CD14-positive monocyte (primary cell): ENCODE measurements at regions not wholly inside any gene's neighbourhood (a gene's known extent, or its start where the extent isn't known, plus 50 kb on each side); places are given as distances from the start of the nearest gene placed in this dataset.

Source experiments
- DNase-seq, 3 donors: peaks; one replicate each; pipeline ENCODE4 v3.0.0-alpha.2; 2011 to 2022
- H2AFZ ChIP-seq: 2 replicates; pipeline ENCODE4 v1.6.0; 2012; ENCODE audit warnings: mild to moderate bottlenecking, low read depth, low read length, inconsistent platforms; ENCODE audit not compliant: insufficient read depth, poor library complexity, severe bottlenecking
- H3K27ac ChIP-seq, 2 donors: 1 replicate in 1 of 2; 2 replicates in 1 of 2; pipeline ENCODE4 v1.5.1; 2012 to 2013; ENCODE audit warnings: low read length in 2 of 2, control low read depth in 1 of 2, inconsistent platforms in 1 of 2, low read depth in 1 of 2, mild to moderate bottlenecking in 1 of 2
- H3K27me3 ChIP-seq, 2 donors: one replicate each; pipeline versions ENCODE4 v1.6.0 to v1.6.1; 2011 to 2013; ENCODE audit warnings: low read length in 2 of 2; ENCODE audit not compliant: control insufficient read depth in 2 of 2, insufficient read depth in 2 of 2
- H3K36me3 ChIP-seq, 2 donors: replicated peaks in 1 of 2; 1 replicate in 1 of 2; 2 replicates in 1 of 2; pipeline versions ENCODE4 v1.5.1 to v1.6.1; 2012 to 2013; ENCODE audit warnings: low read length in 2 of 2, control low read depth in 1 of 2, inconsistent platforms in 1 of 2, mild to moderate bottlenecking in 1 of 2; ENCODE audit not compliant: insufficient read depth in 2 of 2, control insufficient read depth in 1 of 2
- H3K4me1 ChIP-seq, 2 donors: 1 replicate in 1 of 2; 2 replicates in 1 of 2; pipeline versions ENCODE4 v1.5.1 to v1.6.1; 2012 to 2013; ENCODE audit warnings: low read length in 2 of 2, control low read depth in 1 of 2, inconsistent platforms in 1 of 2, mild to moderate bottlenecking in 1 of 2, moderate library complexity in 1 of 2; ENCODE audit not compliant: insufficient read depth in 2 of 2, control insufficient read depth in 1 of 2
- H3K4me2 ChIP-seq: replicated peaks from 2 replicates; pipeline ENCODE3; 2012; ENCODE audit warnings: low read length, moderate library complexity, mild to moderate bottlenecking; ENCODE audit not compliant: poor library complexity, severe bottlenecking; ENCODE audit errors: extremely low read depth
- H3K4me3 ChIP-seq, 3 experiments: fragments of 200-600 bp in 1 of 3; sonication (generic) in 1 of 3; replicated peaks in 1 of 3; 1 replicate in 2 of 3; 2 replicates in 1 of 3; pipeline ENCODE4 v1.5.1; 2011 to 2013; ENCODE audit warnings: low read length in 3 of 3, mild to moderate bottlenecking in 3 of 3, control low read depth in 2 of 3, low read depth in 2 of 3, inconsistent platforms in 1 of 3, moderate library complexity in 1 of 3
- H3K79me2 ChIP-seq: 2 replicates; pipeline ENCODE4 v1.6.0; 2012; ENCODE audit warnings: mild to moderate bottlenecking, control low read depth, inconsistent platforms, low read length, moderate library complexity; ENCODE audit not compliant: insufficient read depth
- H3K9ac ChIP-seq: 2 replicates; pipeline ENCODE4 v1.6.0; 2017; ENCODE audit warnings: low read length, mild to moderate bottlenecking; ENCODE audit not compliant: insufficient read depth, poor library complexity, severe bottlenecking
- H3K9me3 ChIP-seq, 2 donors: replicated peaks in 1 of 2; 1 replicate in 1 of 2; 2 replicates in 1 of 2; pipeline versions ENCODE4 v1.5.1 to v1.6.1; 2012 to 2013; ENCODE audit warnings: low read length in 2 of 2, control low read depth in 1 of 2; ENCODE audit not compliant: control insufficient read depth in 1 of 2, insufficient read depth in 1 of 2
- H4K20me1 ChIP-seq: 2 replicates; pipeline ENCODE4 v1.6.0; 2012; ENCODE audit warnings: mild to moderate bottlenecking, low read length, control low read depth, moderate library complexity; ENCODE audit not compliant: insufficient read depth
- H3K27ac Mint-ChIP-seq, 7 donors: one replicate each; pipeline ENCODE4 v1.8.0; 2020; ENCODE audit warnings: mild to moderate bottlenecking in 7 of 7, mixed read lengths in 7 of 7, moderate library complexity in 6 of 7, inconsistent platforms in 2 of 7
- H3K27me3 Mint-ChIP-seq, 3 donors: one replicate each; pipeline ENCODE4 v1.8.0; 2021 to 2022; ENCODE audit warnings: low read depth in 3 of 3, mild to moderate bottlenecking in 3 of 3, mixed read lengths in 3 of 3, moderate library complexity in 3 of 3, inconsistent platforms in 1 of 3
- H3K36me3 Mint-ChIP-seq, 2 donors: one replicate each; pipeline ENCODE4 v1.8.0; 2020; ENCODE audit warnings: mixed read lengths in 2 of 2, inconsistent platforms in 1 of 2, mild to moderate bottlenecking in 1 of 2
- H3K4me1 Mint-ChIP-seq: one replicate; pipeline ENCODE4 v1.8.0; 2020; ENCODE audit warnings: mild to moderate bottlenecking, mixed read lengths
- H3K4me3 Mint-ChIP-seq, 2 donors: one replicate each; pipeline ENCODE4 v1.8.0; 2020; ENCODE audit warnings: mild to moderate bottlenecking in 2 of 2, mixed read lengths in 2 of 2, moderate library complexity in 1 of 2
- H3K9me3 Mint-ChIP-seq, 7 donors: one replicate each; pipeline ENCODE4 v1.8.0; 2020 to 2022; ENCODE audit warnings: mixed read lengths in 7 of 7, mild to moderate bottlenecking in 6 of 7, moderate library complexity in 6 of 7, inconsistent platforms in 2 of 7
- CTCF ChIP-seq: fragments of 200-600 bp; IDR thresholded peaks from one replicate; pipeline ENCODE4 v1.8.0; 2022; ENCODE audit warnings: antibody characterized with exemption, mild to moderate bottlenecking
- WGBS: methylation state at CpG from one replicate; pipeline ENCODE4 v1.1.5; 2013; ENCODE audit warnings: missing lambda C conversion rate; ENCODE audit not compliant: insufficient coverage; 5-methylcytosine and 5-hydroxymethylcytosine counted together
- intact Hi-C, 2 donors: fragments of 100-400 bp; cut with micrococcal nuclease; formaldehyde crosslinking; loops; one replicate each; pipeline versions ENCODE4 v1.15.0 to v1.15.1; 2023

- H2AFZ ChIP-seq, result no peak overlapping the region
- Mint-ChIP-seq H3K4me3 (no peak overlapping the region), H3K4me1 (no peaks in the 10 kb centered on the region), H3K9me3 (no peaks in the 10 kb centered on the region), H3K27me3 (peaks cover 0 to 5% (median 4%) of the 10 kb centered on the region in 3 donors), H3K27ac (no peak overlapping the region), H3K36me3 (no peaks in the 10 kb centered on the region)
- H4K20me1 ChIP-seq, result no peaks in the 10 kb centered on the region
- no peak for TF ChIP-seq CTCF
- no peaks in the 10 kb centered on the region for H3K9me3 ChIP-seq
- H3K27ac ChIP-seq, result no peak overlapping the region
- no peaks in the 10 kb centered on the region for H3K4me1 ChIP-seq
- H3K36me3 ChIP-seq, result no peaks in the 10 kb centered on the region
- WGBS, result 81% methylated on average over 3 of the region's 5 CpGs
- no peaks in the 10 kb centered on the region for H3K79me2 ChIP-seq
- H3K4me3 ChIP-seq, result no peak overlapping the region
- no peak for DNase-seq
- H3K9ac ChIP-seq, result no peak overlapping the region
- no peak overlapping the region for H3K4me2 ChIP-seq
- intact Hi-C loops, result no loop called here
- no peaks in the 10 kb centered on the region for H3K27me3 ChIP-seq
These were observed 127.8 kb downstream of the MSX2 start for GRCh38 chr5:174852143-174852542.

GRCh38 chr5:174850565-174851169 lies 126.3 kb downstream of the MSX2 start:
- Histone ChIP-seq H3K9ac (no peak overlapping the region), H3K4me3 (no peak overlapping the region), H3K9me3 (no peaks in the 10 kb centered on the region), H3K36me3 (no peaks in the 10 kb centered on the region), H3K27me3 (no peaks in the 10 kb centered on the region), H4K20me1 (no peaks in the 10 kb centered on the region), H3K4me2 (no peak overlapping the region), H2AFZ (no peak overlapping the region), H3K27ac (no peak overlapping the region), H3K79me2 (no peaks in the 10 kb centered on the region), H3K4me1 (no peaks in the 10 kb centered on the region)
- no peaks in the 10 kb centered on the region for H3K4me1 Mint-ChIP-seq
- no peak for TF ChIP-seq CTCF
- H3K27me3 Mint-ChIP-seq, result peaks cover 0 to 5% (median 3%) of the 10 kb centered on the region in 3 donors
- H3K27ac Mint-ChIP-seq, result no peak overlapping the region
- no peaks in the 10 kb centered on the region for H3K36me3 Mint-ChIP-seq
- WGBS, result 67% methylated on average over 1 of the region's 4 CpGs
- no peak for DNase-seq
- no peaks in the 10 kb centered on the region for H3K9me3 Mint-ChIP-seq
- intact Hi-C loops, result no loop called here
- H3K4me3 Mint-ChIP-seq, result no peak overlapping the region
